ENCODE measurements at regions not wholly inside any gene's neighbourhood (a gene's known extent, or its start where the extent isn't known, plus 50 kb on each side); places are given as distances from the start of the nearest gene placed in this dataset.

GRCh38 chr13:107133950-107134349 lies 566.0 kb upstream of the ARGLU1 start:
- no peak for TF ChIP-seq CTCF (conservative IDR thresholded peaks at IDR 0.05; ENCODE audit: control insufficient read depth, insufficient read depth, low read depth, low read length)
- no peak overlapping the region for H3K4me3 ChIP-seq (ENCODE audit: control insufficient read depth, low read depth, low read length)
- no peak for DNase-seq (ENCODE audit: low read depth)

- TF ChIP-seq CTCF (conservative IDR thresholded peaks at IDR 0.05; ENCODE audit: control insufficient read depth, insufficient read depth, low read depth, low read length) = no peak
- no peak for DNase-seq (ENCODE audit: low read depth)
- no peak overlapping the region for H3K4me3 ChIP-seq (ENCODE audit: control insufficient read depth, low read depth, low read length)
Measured at GRCh38 chr13:107130566-107130965, 562.6 kb upstream of the ARGLU1 start.

GRCh38 chr13:107124730-107125129 lies 556.8 kb upstream of the ARGLU1 start:
- no peak overlapping the region for H3K4me3 ChIP-seq (ENCODE audit: control insufficient read depth, low read depth, low read length)
- TF ChIP-seq CTCF (conservative IDR thresholded peaks at IDR 0.05; ENCODE audit: control insufficient read depth, insufficient read depth, low read depth, low read length) = no peak
- DNase-seq (ENCODE audit: low read depth) = no peak

GRCh38 chr13:107124129-107124718 lies 556.3 kb upstream of the ARGLU1 start:
- DNase-seq (ENCODE audit: low read depth) = peak; percentile 4
- TF ChIP-seq CTCF (conservative IDR thresholded peaks at IDR 0.05; ENCODE audit: control insufficient read depth, insufficient read depth, low read depth, low read length) = peak; percentile 34
- H3K4me3 ChIP-seq (ENCODE audit: control insufficient read depth, low read depth, low read length) = no peak overlapping the region

- no peak for TF ChIP-seq CTCF (conservative IDR thresholded peaks at IDR 0.05; ENCODE audit: control insufficient read depth, insufficient read depth, low read depth, low read length)
- no peak for DNase-seq (ENCODE audit: low read depth)
- no peak overlapping the region for H3K4me3 ChIP-seq (ENCODE audit: control insufficient read depth, low read depth, low read length)
Measured at GRCh38 chr13:107121793-107122192, 553.9 kb upstream of the ARGLU1 start.

- TF ChIP-seq CTCF (conservative IDR thresholded peaks at IDR 0.05; ENCODE audit: control insufficient read depth, insufficient read depth, low read depth, low read length) = no peak
- no peak for DNase-seq (ENCODE audit: low read depth)
- no peak overlapping the region for H3K4me3 ChIP-seq (ENCODE audit: control insufficient read depth, low read depth, low read length)
Measured at GRCh38 chr13:107119989-107120881, 552.3 kb upstream of the ARGLU1 start.

Measured in fibroblast of mammary gland (primary cell).